GM21737 (cell line): ENCODE measurements at regions not wholly inside any gene's neighbourhood (a gene's known extent, or its start where the extent isn't known, plus 50 kb on each side); places are given as distances from the start of the nearest gene placed in this dataset.
A peak's percentile ranks its signal among the peaks of the same experiment; 100 is the strongest.

Experiments used
- ATAC-seq: cut with Tn5 transposase; IDR thresholded peaks from one replicate; pipeline ENCODE4 v1.9.1; 2021; ENCODE audit warnings: mild to moderate bottlenecking, moderate library complexity; ENCODE audit not compliant: unreplicated experiment

GRCh38 chr4:89556601-89557305 lies 249.2 kb upstream of the GPRIN3 start:
- ATAC-seq, result no peak

- no peak for ATAC-seq
Measured at GRCh38 chr4:89551191-89551590, 243.6 kb upstream of the GPRIN3 start.

GRCh38 chr4:89549907-89550306 lies 242.3 kb upstream of the GPRIN3 start:
- no peak for ATAC-seq

- ATAC-seq, result no peak
Measured at GRCh38 chr4:89545315-89545714, 237.7 kb upstream of the GPRIN3 start.

- no peak for ATAC-seq
Measured at GRCh38 chr4:89541998-89542397, 234.4 kb upstream of the GPRIN3 start.

- no peak for ATAC-seq
Measured at GRCh38 chr4:89539797-89540711, 232.5 kb upstream of the GPRIN3 start.

- ATAC-seq, result no peak
Measured at GRCh38 chr4:89539374-89539773, 231.8 kb upstream of the GPRIN3 start.

GRCh38 chr4:89538886-89539285 lies 231.3 kb upstream of the GPRIN3 start:
- ATAC-seq, result no peak

- no peak for ATAC-seq
Measured at GRCh38 chr4:89538171-89538570, 230.6 kb upstream of the GPRIN3 start.

- ATAC-seq, result no peak
Measured at GRCh38 chr4:89537281-89537680, 229.7 kb upstream of the GPRIN3 start.

GRCh38 chr4:89535251-89535650 lies 227.7 kb upstream of the GPRIN3 start:
- ATAC-seq, result no peak

- no peak for ATAC-seq
Measured at GRCh38 chr4:89534356-89534755, 226.8 kb upstream of the GPRIN3 start.

- ATAC-seq, result no peak
Measured at GRCh38 chr4:89531932-89532640, 224.5 kb upstream of the GPRIN3 start.

- no peak for ATAC-seq
Measured at GRCh38 chr4:89528526-89529133, 221.0 kb upstream of the GPRIN3 start.

GRCh38 chr4:89521826-89522225 lies 214.2 kb upstream of the GPRIN3 start:
- ATAC-seq, result no peak

- ATAC-seq, result no peak
Measured at GRCh38 chr4:89519771-89520320, 212.2 kb upstream of the GPRIN3 start.

- ATAC-seq, result no peak
Measured at GRCh38 chr4:89518259-89518658, 210.7 kb upstream of the GPRIN3 start.

GRCh38 chr4:89514811-89515210 lies 207.2 kb upstream of the GPRIN3 start:
- no peak for ATAC-seq

- ATAC-seq, result no peak
Measured at GRCh38 chr4:89511776-89512175, 204.2 kb upstream of the GPRIN3 start.

GRCh38 chr4:89509708-89510281 lies 202.2 kb upstream of the GPRIN3 start:
- peak; percentile 99 for ATAC-seq
